Fibroblast of pulmonary artery (primary cell): ENCODE measurements at regions not wholly inside any gene's neighbourhood (a gene's known extent, or its start where the extent isn't known, plus 50 kb on each side); places are given as distances from the start of the nearest gene placed in this dataset.

ENCODE experiments used
- DNase-seq: peaks from one replicate; pipeline ENCODE4 v3.0.0-alpha.2; 2010; ENCODE audit warnings: low read depth
- H3K4me3 ChIP-seq: replicated peaks from 2 replicates; pipeline ENCODE4 v1.5.1; 2011; ENCODE audit warnings: low read depth, mild to moderate bottlenecking, control low read depth, low read length, moderate library complexity
- TF ChIP-seq, protein P1 (sequence below): IDR thresholded peaks from 2 replicates; pipeline ENCODE4 v1.5.1; 2011; ENCODE audit warnings: mild to moderate bottlenecking, control low read depth, low read length, inconsistent platforms; ENCODE audit errors: missing control alignments

DNA sequence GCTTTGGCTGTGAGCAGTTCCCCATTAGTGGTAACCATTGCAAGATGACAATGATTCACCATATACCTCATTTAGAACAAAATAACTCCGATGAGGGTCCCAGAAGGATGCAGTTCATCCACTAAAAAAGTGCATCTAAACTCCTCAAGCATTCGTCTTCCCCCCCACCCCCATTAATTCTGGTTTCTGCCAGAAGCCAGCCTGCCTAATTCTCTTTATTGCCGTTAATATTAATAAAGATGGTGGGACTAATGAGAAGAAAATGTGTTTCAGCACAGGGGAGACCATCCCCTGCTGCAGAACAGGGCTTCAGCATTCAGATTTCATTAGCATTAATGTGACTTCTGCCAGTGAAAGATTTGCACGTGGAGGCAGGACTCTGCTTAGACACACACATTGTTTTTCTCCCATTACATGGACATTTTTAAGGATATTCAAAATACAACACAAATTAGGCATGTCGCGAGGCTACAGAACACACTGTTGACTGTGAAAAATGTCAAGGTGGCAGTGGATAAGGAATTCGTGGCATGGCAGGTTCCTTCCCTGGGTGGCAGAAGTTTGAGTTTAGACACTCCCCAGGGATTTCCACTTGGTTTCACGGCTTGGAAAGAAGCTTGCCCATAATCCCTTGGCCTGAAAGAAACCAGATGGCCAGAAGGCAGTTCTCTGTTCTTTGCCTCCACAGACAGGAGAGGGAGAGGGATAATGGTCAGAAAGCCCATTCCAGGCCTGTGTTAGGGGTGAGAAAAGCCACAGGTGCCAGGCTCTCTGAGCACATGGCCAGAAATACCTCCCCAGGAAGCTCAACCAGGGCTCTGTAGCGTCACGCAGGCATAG lies 236.5 kb downstream of the FOXO1 start:
- TF ChIP-seq, protein P1, sequence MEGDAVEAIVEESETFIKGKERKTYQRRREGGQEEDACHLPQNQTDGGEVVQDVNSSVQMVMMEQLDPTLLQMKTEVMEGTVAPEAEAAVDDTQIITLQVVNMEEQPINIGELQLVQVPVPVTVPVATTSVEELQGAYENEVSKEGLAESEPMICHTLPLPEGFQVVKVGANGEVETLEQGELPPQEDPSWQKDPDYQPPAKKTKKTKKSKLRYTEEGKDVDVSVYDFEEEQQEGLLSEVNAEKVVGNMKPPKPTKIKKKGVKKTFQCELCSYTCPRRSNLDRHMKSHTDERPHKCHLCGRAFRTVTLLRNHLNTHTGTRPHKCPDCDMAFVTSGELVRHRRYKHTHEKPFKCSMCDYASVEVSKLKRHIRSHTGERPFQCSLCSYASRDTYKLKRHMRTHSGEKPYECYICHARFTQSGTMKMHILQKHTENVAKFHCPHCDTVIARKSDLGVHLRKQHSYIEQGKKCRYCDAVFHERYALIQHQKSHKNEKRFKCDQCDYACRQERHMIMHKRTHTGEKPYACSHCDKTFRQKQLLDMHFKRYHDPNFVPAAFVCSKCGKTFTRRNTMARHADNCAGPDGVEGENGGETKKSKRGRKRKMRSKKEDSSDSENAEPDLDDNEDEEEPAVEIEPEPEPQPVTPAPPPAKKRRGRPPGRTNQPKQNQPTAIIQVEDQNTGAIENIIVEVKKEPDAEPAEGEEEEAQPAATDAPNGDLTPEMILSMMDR: no peak
- no peak for DNase-seq
- H3K4me3 ChIP-seq: no peak overlapping the region

DNA sequence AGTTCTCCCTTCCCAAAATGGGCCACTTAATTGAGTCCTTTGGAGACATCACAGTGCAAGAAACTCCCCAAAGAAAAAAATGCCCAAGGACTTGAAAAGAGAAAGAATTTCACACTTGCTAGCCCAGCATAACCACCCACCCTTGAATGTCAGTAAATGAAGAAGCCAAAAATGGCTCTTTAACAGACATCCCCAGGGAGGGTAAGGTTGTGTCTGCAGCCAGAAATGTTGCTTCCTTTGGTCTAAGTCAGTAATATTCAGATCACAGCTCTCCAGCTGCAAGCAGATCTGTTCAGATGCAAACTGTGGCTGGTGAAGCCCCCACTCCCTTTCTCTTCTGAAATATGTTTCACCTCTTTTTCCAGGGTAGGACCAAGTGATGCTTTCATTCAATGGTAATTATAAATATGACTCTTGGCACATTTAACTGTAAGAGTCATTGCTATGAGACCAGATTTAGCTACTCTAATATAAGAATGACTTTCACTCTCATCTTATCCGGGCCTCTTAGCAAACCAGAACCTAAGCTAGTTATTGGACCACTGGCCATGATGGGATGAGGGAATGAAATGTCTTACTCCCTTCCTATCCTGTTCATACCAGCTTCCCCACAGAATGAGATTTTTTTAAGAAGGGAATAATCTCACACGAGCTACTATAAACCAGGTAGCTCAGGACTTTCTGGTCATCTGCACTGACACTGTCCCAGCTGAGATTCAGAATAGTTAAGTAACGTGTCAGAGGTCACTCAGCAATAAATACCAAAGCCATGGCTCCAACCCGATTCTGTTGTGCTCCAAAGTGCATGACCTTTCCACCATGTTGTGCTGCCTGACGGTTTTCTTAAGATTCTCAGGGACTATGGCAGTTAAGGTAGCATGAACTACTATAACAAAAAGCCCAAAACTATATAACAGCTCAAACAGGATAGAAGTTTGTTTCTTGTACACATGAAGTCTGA lies 234.1 kb downstream of the FOXO1 start:
- no peak for DNase-seq
- TF ChIP-seq, protein P1: no peak
- no peak overlapping the region for H3K4me3 ChIP-seq

DNA sequence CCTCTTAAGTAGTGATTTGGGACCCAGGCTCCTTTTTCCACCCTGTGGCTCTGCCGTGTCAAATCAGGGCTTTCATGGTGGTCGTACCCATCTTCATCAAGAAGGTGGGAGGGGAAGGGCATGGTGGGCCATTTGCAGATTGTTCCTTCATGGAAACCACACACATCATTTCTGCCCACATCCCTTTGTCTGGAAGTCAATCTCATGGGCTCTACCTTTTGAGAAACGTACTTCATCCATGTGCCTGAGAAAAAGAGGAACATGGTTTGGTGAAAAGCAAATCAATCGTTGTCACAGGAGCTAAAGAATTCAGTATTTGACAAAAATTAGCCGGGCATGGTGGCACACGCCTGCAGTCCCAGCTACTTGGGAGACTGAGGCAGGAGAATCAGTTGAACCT lies 233.4 kb downstream of the FOXO1 start:
- TF ChIP-seq, protein P1: no peak
- no peak for DNase-seq
- H3K4me3 ChIP-seq: no peak overlapping the region

DNA sequence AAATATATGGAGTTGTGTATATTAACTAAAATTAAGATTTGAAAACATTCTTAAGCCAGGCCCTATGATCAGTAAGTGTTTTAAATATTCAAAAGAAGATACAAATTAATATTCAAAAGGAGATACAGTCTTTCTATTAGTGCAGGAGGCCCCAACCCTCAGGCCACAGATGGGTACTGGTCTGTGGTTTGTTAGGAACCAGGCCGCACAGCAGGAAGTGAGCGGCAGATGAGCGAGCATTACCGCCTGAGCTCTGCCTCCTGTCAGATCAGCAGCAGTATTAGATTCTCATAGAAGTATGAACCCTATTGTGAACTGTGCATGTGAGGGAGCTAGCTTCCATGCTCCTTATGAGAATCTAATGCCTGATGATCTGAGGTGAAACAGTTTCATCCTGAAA lies 232.9 kb downstream of the FOXO1 start:
- TF ChIP-seq, protein P1: no peak
- H3K4me3 ChIP-seq: no peak overlapping the region
- no peak for DNase-seq

DNA sequence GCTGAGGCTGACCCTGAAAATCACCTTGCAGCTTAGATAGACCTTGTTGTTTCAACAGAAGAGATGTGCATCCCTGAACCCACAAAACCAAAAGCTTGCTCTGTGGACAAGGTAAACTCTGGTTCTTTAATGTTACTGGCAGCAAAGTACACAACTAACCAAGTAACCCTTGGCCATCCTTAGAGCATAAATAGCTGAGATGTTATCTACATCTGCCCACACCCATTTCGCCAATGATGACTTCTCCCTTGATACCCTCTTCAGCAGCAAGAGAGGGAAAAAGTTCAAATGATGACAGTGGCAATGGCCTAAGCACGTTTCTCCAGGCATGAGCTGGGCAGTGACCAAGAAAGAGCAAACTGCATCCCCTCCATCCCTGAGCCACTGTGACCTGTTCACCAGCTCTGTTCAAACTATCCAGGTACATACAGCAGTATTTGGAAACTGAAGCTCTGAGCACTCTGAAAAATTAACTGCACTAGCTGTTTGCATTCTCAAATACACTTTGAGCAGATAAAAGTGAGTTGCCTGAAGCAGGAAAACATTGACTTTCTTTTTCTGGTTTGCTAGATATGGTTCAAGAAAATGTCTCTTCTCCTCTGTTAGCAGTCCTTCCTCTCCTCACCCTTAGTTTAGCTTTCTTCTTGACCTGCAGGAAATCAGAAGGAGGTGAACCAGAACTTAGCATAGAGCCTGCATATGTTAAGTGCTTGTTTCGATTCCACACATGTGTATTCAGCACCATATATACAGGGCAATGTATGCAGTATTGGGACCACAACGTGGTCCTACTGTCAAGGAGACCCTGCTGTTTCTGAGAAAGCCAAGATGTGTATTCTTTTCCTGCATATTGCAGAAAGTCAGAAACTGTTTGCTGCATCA lies 231.7 kb downstream of the FOXO1 start:
- TF ChIP-seq, protein P1: no peak
- no peak overlapping the region for H3K4me3 ChIP-seq
- DNase-seq: no peak

DNA sequence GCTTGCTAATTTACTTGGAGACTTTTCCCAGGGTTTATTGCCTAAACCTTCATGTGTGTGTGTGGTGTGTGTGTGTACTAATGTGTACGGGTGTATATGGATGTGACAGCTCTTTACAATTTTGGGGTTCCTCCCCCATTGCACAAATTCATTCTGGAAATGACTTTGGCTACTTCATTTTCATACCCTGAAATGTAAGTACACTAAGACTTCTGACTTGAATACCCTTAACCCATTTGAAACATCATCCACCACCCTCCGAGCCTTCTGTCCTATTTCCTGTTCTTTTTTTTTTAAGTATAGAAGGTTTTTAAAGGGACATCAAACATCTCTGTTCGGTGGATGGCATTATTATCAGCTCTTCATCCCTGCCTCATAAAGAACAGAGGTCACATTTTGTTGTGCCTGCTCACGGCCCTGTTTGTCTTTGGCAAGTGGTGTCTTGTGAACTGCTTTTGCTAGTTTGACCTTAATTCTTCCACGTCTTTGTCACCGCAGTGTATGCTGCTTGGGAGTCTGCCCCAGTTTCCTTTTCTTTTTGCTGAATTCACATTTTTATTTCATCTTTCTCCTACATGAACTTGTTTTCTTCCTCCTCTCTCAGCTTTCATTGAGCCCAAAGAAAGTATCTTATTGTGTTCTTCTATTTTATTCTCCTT lies 228.3 kb downstream of the FOXO1 start:
- H3K4me3 ChIP-seq: no peak overlapping the region
- DNase-seq: no peak
- TF ChIP-seq, protein P1: no peak
